Caco-2 (cell line): ENCODE measurements at regions not wholly inside any gene's neighbourhood (a gene's known extent, or its start where the extent isn't known, plus 50 kb on each side); places are given as distances from the start of the nearest gene placed in this dataset.

ENCODE experiments used
- BruUV-seq: library from RNA; stranded (reverse); fragments of 400-500 nt; replicated peaks from 2 replicates; lab custom pipeline; 2021; lab: Mats Ljungman, UMichigan
- CTCF ChIA-PET: fragments of 300-600 bp; sonication (Branson Sonifier 250); formaldehyde crosslinking; loops from one replicate; lab custom pipeline; 2022; ENCODE audit warnings: antibody characterized with exemption; lab: Charles Lee
- POLR2A ChIA-PET: fragments of 300-600 bp; sonication (Branson Sonifier 250); formaldehyde crosslinking; loops from one replicate; lab custom pipeline; 2022; ENCODE audit warnings: antibody characterized with exemption; lab: Charles Lee
- DNase-seq, 2 experiments: peaks; one replicate each; pipeline versions ENCODE4 v3.0.0 to v3.0.0-alpha.2; 2020 to 2022
- H3K27me3 ChIP-seq: replicated peaks from 2 replicates; pipeline ENCODE4 v1.6.0; 2011; ENCODE audit warnings: low read length; ENCODE audit not compliant: control insufficient read depth, insufficient read depth
- H3K36me3 ChIP-seq: 2 replicates; pipeline ENCODE4 v1.5.1; 2011; ENCODE audit warnings: low read length; ENCODE audit not compliant: control insufficient read depth, insufficient read depth
- H3K4me1 ChIP-seq: fragments of 250-450 bp; sonication (Bioruptor Pico); 2 replicates; pipeline ENCODE4 v1.5.1; 2020; ENCODE audit warnings: mild to moderate bottlenecking
- H3K4me3 ChIP-seq: 2 replicates; pipeline ENCODE4 v1.5.1; 2011; ENCODE audit warnings: low read depth, mild to moderate bottlenecking, control low read depth, low read length
- H3K9me3 ChIP-seq: fragments of 250-450 bp; sonication (Bioruptor Pico); 2 replicates; pipeline ENCODE4 v1.5.1; 2020; ENCODE audit warnings: mild to moderate bottlenecking, moderate library complexity
- H3K27ac Mint-ChIP-seq: one replicate; pipeline ENCODE4 v1.8.0; 2022; ENCODE audit warnings: mixed read lengths; ENCODE audit not compliant: unreplicated experiment
- H3K27me3 Mint-ChIP-seq: one replicate; pipeline ENCODE4 v1.8.0; 2022; ENCODE audit warnings: mixed read lengths; ENCODE audit not compliant: insufficient read depth, unreplicated experiment
- H3K36me3 Mint-ChIP-seq: one replicate; pipeline ENCODE4 v1.8.0; 2022; ENCODE audit warnings: mild to moderate bottlenecking, mixed read lengths; ENCODE audit not compliant: insufficient read depth, unreplicated experiment
- H3K4me1 Mint-ChIP-seq: one replicate; pipeline ENCODE4 v1.8.0; 2022; ENCODE audit warnings: low read depth, mixed read lengths; ENCODE audit not compliant: unreplicated experiment
- H3K4me3 Mint-ChIP-seq: one replicate; pipeline ENCODE4 v1.8.0; 2022; ENCODE audit warnings: mild to moderate bottlenecking, moderate library complexity, mixed read lengths; ENCODE audit not compliant: unreplicated experiment
- H3K9me3 Mint-ChIP-seq: one replicate; pipeline ENCODE4 v1.8.0; 2022; ENCODE audit warnings: mixed read lengths; ENCODE audit not compliant: unreplicated experiment
- intact Hi-C: fragments of 100-400 bp; cut with micrococcal nuclease; formaldehyde crosslinking; loops from one replicate; pipeline ENCODE4 v1.10.0; 2022; ENCODE audit not compliant: unreplicated experiment
- TF ChIP-seq, protein P1 (sequence below), 2 experiments: fragments of 200-600 bp in 1 of 2; IDR thresholded peaks; 1 replicate in 1 of 2; 2 replicates in 1 of 2; pipeline versions ENCODE4 v1.5.1 to v1.8.0; 2011 to 2022; ENCODE audit warnings: antibody characterized with exemption in 1 of 2, control low read depth in 1 of 2, inconsistent platforms in 1 of 2, low read depth in 1 of 2, low read length in 1 of 2, mild to moderate bottlenecking in 1 of 2, moderate library complexity in 1 of 2; ENCODE audit not compliant: insufficient read depth in 1 of 2, severe bottlenecking in 1 of 2, unreplicated experiment in 1 of 2

DNA sequence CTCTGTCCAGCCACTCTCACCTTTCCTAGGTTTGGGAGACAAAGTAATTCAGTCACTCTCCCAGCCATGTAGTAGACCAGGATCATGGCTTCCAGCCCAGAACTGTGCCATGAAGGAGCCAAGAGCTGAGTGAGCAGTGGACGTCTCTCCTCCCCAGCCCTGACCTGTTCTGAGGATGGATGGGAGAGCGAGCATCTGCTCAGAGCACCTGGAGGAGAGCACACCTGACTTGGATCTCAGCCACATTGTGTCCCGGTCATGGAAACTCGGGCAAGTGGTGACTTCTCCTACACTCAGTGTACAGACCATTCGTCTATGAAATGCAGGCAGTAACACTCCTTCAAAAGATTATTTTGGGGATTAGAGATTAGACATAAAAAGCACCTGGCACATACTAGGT, 299.7 kb downstream of the TNS1 start:
- H3K4me3 Mint-ChIP-seq: no peak overlapping the region
- no peaks in the 10 kb centered on the region for H3K4me1 Mint-ChIP-seq
- H3K27me3 ChIP-seq: 0 out of 2 replicates have a peak, but pooled peaks cover 1% of the 10 kb centered on the region
- H3K36me3 ChIP-seq: no peaks in the 10 kb centered on the region
- no TSS peak for BruUV-seq
- peaks cover 9% of the 10 kb centered on the region for H3K27me3 Mint-ChIP-seq
- ChIA-PET POLR2A (no interaction called here), CTCF (interaction anchor here (1.3 kb wide), 1 partner anchor 52 kb away, joined by 4 read pairs; no protein-coding TSS in a partner anchor)
- H3K36me3 Mint-ChIP-seq: no peaks in the 10 kb centered on the region
- H3K9me3 Mint-ChIP-seq: no peaks in the 10 kb centered on the region
- H3K4me3 ChIP-seq: no peak overlapping the region
- intact Hi-C loops: no loop called here
- no peak for DNase-seq
- H3K4me1 ChIP-seq: no peaks in the 10 kb centered on the region
- TF ChIP-seq, protein P1, sequence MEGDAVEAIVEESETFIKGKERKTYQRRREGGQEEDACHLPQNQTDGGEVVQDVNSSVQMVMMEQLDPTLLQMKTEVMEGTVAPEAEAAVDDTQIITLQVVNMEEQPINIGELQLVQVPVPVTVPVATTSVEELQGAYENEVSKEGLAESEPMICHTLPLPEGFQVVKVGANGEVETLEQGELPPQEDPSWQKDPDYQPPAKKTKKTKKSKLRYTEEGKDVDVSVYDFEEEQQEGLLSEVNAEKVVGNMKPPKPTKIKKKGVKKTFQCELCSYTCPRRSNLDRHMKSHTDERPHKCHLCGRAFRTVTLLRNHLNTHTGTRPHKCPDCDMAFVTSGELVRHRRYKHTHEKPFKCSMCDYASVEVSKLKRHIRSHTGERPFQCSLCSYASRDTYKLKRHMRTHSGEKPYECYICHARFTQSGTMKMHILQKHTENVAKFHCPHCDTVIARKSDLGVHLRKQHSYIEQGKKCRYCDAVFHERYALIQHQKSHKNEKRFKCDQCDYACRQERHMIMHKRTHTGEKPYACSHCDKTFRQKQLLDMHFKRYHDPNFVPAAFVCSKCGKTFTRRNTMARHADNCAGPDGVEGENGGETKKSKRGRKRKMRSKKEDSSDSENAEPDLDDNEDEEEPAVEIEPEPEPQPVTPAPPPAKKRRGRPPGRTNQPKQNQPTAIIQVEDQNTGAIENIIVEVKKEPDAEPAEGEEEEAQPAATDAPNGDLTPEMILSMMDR (IDR thresholded peaks at IDR 0.05; ENCODE audit: insufficient read depth in 1 of 2, low read depth in 1 of 2, low read length in 1 of 2, severe bottlenecking in 1 of 2, unreplicated experiment in 1 of 2): no peak
- no peaks in the 10 kb centered on the region for H3K9me3 ChIP-seq
- no peak overlapping the region for H3K27ac Mint-ChIP-seq

DNA sequence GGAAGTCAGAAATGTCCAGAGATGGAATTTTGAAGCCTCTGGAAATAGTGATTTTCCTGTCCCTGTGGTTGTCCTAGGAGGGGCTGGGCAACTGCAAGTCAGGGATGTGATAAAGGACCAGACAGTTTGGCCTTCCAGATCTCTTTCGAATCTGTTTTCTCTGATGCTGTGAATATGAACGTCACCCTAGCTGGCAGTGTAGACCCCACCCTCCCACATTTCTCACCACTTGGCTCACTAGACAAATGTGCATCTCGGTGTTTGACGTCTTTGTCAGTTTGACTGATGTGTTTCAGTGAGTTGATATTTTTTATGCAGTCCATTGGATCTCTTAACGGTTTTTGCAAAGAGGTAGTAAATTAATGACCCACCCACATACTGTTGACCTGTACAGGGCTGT, 301.2 kb downstream of the TNS1 start:
- Mint-ChIP-seq H3K4me3 (no peak overlapping the region), H3K36me3 (no peaks in the 10 kb centered on the region), H3K9me3 (no peaks in the 10 kb centered on the region), H3K27me3 (peaks cover 9% of the 10 kb centered on the region), H3K4me1 (no peaks in the 10 kb centered on the region), H3K27ac (no peak overlapping the region)
- ChIA-PET CTCF (interaction anchor here (1.3 kb wide), 1 partner anchor 51 kb away, joined by 4 read pairs; no protein-coding TSS in a partner anchor), POLR2A (no interaction called here)
- DNase-seq: no peak
- H3K9me3 ChIP-seq: no peaks in the 10 kb centered on the region
- no peaks in the 10 kb centered on the region for H3K4me1 ChIP-seq
- TF ChIP-seq, protein P1 (IDR thresholded peaks at IDR 0.05; ENCODE audit: insufficient read depth in 1 of 2, low read depth in 1 of 2, low read length in 1 of 2, severe bottlenecking in 1 of 2, unreplicated experiment in 1 of 2): no peak
- no peaks in the 10 kb centered on the region for H3K36me3 ChIP-seq
- 0 out of 2 replicates have a peak, but pooled peaks cover 1% of the 10 kb centered on the region for H3K27me3 ChIP-seq
- intact Hi-C loops: no loop called here
- no peak overlapping the region for H3K4me3 ChIP-seq
- no TSS peak for BruUV-seq

DNA sequence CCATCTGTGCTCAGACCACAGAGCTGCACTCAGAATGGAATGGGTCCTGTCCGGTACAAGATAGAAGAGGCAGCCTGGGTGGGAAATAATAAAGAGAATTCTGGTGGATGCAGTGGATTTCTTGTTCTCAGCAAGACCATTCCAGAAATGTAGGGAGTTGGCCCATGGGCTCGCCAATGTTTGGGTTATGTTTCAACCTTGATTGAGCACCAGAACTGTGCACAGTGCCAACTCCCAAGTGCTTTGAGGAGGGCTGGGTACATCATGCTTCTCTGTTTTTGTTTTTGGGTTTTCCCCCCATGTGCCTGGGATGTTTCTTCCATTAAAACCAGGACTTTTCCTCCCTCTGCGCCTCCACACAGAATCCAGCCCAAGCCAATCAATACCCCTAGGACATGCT, 304.1 kb downstream of the TNS1 start:
- no peaks in the 10 kb centered on the region for H3K4me1 Mint-ChIP-seq
- TF ChIP-seq, protein P1 (IDR thresholded peaks at IDR 0.05; ENCODE audit: insufficient read depth in 1 of 2, low read depth in 1 of 2, low read length in 1 of 2, severe bottlenecking in 1 of 2, unreplicated experiment in 1 of 2): no peak
- ChIA-PET POLR2A (no interaction called here), CTCF (no interaction called here)
- intact Hi-C loops: no loop called here
- H3K27ac Mint-ChIP-seq: no peak overlapping the region
- H3K36me3 Mint-ChIP-seq: no peaks in the 10 kb centered on the region
- Histone ChIP-seq H3K36me3 (no peaks in the 10 kb centered on the region), H3K9me3 (no peaks in the 10 kb centered on the region), H3K4me1 (no peaks in the 10 kb centered on the region), H3K4me3 (no peak overlapping the region), H3K27me3 (no peaks in the 10 kb centered on the region)
- H3K27me3 Mint-ChIP-seq: peaks cover 9% of the 10 kb centered on the region
- no TSS peak for BruUV-seq
- DNase-seq: no peak
- H3K4me3 Mint-ChIP-seq: no peak overlapping the region
- H3K9me3 Mint-ChIP-seq: no peaks in the 10 kb centered on the region
